Kidney (tissue), 13 donors: ENCODE measurements at regions not wholly inside any gene's neighbourhood (a gene's known extent, or its start where the extent isn't known, plus 50 kb on each side); places are given as distances from the start of the nearest gene placed in this dataset.

ENCODE experiments used
- DNase-seq, 5 donors: peaks; one replicate each; pipeline ENCODE4 v3.0.0-alpha.2; 2013 to 2020
- FAIRE-seq: peaks from 2 replicates; lab custom pipeline; 2012; peaks lifted over from hg19 to GRCh38; lab: Jason Lieb, UNC
- H3K27ac ChIP-seq, 2 donors: one replicate each; pipeline ENCODE4 v1.7.0; 2013; ENCODE audit warnings: low read depth in 2 of 2, low read length in 2 of 2, inconsistent platforms in 1 of 2
- H3K27me3 ChIP-seq: one replicate; pipeline ENCODE4 v1.7.1; 2013; ENCODE audit warnings: low read length, inconsistent platforms; ENCODE audit not compliant: control insufficient read depth, insufficient read depth
- H3K36me3 ChIP-seq, 3 donors: one replicate each; pipeline versions ENCODE4 v1.7.0 to v1.7.1; 2013; ENCODE audit warnings: low read length in 3 of 3, control low read depth in 1 of 3, inconsistent platforms in 1 of 3; ENCODE audit not compliant: insufficient read depth in 3 of 3, control insufficient read depth in 2 of 3
- H3K4me1 ChIP-seq, 3 donors: one replicate each; pipeline versions ENCODE4 v1.7.0 to v1.7.1; 2013; ENCODE audit warnings: low read length in 3 of 3, inconsistent platforms in 1 of 3, low read depth in 1 of 3; ENCODE audit not compliant: control insufficient read depth in 2 of 3, insufficient read depth in 2 of 3
- H3K4me3 ChIP-seq, 3 donors: one replicate each; pipeline versions ENCODE4 v1.7.0 to v1.8.1; 2013; ENCODE audit warnings: low read length in 3 of 3, control low read depth in 1 of 3, inconsistent platforms in 1 of 3
- H3K9ac ChIP-seq, 3 donors: one replicate each; pipeline versions ENCODE4 v1.7.0 to v1.7.1; 2013; ENCODE audit warnings: low read length in 3 of 3, control low read depth in 1 of 3, inconsistent platforms in 1 of 3
- H3K9me3 ChIP-seq, 3 donors: one replicate each; pipeline versions ENCODE4 v1.7.0 to v1.7.1; 2013; ENCODE audit warnings: low read length in 3 of 3, control low read depth in 1 of 3, inconsistent platforms in 1 of 3; ENCODE audit not compliant: control insufficient read depth in 2 of 3, insufficient read depth in 1 of 3
- intact Hi-C: fragments of 100-400 bp; cut with DNase I; formaldehyde crosslinking; loops from one replicate; pipeline ENCODE4 v1.11.1; 2022
- TF ChIP-seq, protein P1 (sequence below): IDR thresholded peaks from 3 replicates; pipeline ENCODE4 v1.5.1; 2012; ENCODE audit warnings: mild to moderate bottlenecking, moderate library complexity, borderline replicate concordance; ENCODE audit not compliant: insufficient read depth; ENCODE audit errors: extremely low read depth
- donor health status: control.
- donor health status: control.
- donor health status: control.
- donor health status: control.
- donor health status: control.
- donor health status: DM: yes; HTN: yes; CAD: no.
- donor health status: Normal renal cell carcinoma (clear cell type).

GRCh38 chr2:128775217-128775913, 456.7 kb upstream of the HS6ST1 start:
- no peak overlapping the region for H3K4me3 ChIP-seq
- no peak overlapping the region for H3K9ac ChIP-seq
- no peaks in the 10 kb centered on the region for H3K27me3 ChIP-seq
- no peaks in the 10 kb centered on the region for H3K4me1 ChIP-seq
- H3K36me3 ChIP-seq = no peaks in the 10 kb centered on the region
- DNase-seq = peak in 1 of 5 donors; percentile 19
- no peaks in the 10 kb centered on the region for H3K9me3 ChIP-seq
- no peak for FAIRE-seq
- TF ChIP-seq, protein P1, sequence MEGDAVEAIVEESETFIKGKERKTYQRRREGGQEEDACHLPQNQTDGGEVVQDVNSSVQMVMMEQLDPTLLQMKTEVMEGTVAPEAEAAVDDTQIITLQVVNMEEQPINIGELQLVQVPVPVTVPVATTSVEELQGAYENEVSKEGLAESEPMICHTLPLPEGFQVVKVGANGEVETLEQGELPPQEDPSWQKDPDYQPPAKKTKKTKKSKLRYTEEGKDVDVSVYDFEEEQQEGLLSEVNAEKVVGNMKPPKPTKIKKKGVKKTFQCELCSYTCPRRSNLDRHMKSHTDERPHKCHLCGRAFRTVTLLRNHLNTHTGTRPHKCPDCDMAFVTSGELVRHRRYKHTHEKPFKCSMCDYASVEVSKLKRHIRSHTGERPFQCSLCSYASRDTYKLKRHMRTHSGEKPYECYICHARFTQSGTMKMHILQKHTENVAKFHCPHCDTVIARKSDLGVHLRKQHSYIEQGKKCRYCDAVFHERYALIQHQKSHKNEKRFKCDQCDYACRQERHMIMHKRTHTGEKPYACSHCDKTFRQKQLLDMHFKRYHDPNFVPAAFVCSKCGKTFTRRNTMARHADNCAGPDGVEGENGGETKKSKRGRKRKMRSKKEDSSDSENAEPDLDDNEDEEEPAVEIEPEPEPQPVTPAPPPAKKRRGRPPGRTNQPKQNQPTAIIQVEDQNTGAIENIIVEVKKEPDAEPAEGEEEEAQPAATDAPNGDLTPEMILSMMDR = no peak
- H3K27ac ChIP-seq = no peak overlapping the region
- intact Hi-C loops = no loop called here

DNA sequence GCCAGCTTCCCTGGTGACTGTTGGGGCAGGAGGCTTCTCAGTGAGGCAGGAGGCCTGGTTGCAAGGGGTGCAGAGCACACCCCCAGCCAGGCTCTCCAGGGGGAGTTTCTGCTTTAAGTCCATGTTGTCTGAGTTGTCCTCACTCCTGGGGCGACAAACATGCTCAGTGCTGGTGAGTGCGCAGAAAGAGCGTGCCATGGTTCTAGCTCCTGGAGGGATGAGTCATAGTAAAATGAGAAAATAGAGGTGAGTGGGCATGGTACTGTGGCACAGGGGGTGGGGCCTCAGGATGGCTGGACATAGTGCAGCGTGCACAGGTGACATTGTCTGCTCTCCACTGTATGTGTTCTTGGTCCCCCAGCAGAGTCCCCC, 457.2 kb upstream of the HS6ST1 start:
- FAIRE-seq (no peak), DNase-seq (peak in 1 of 5 donors; percentile 19)
- no peaks in the 10 kb centered on the region for H3K27me3 ChIP-seq
- TF ChIP-seq, protein P1 = no peak
- no peak overlapping the region for H3K4me3 ChIP-seq
- H3K4me1 ChIP-seq = no peaks in the 10 kb centered on the region
- H3K27ac ChIP-seq = no peak overlapping the region
- no peaks in the 10 kb centered on the region for H3K9me3 ChIP-seq
- intact Hi-C loops = no loop called here
- H3K9ac ChIP-seq = no peak overlapping the region
- no peaks in the 10 kb centered on the region for H3K36me3 ChIP-seq

GRCh38 chr2:128776461-128777195, 458.0 kb upstream of the HS6ST1 start:
- no peaks in the 10 kb centered on the region for H3K36me3 ChIP-seq
- no peaks in the 10 kb centered on the region for H3K9me3 ChIP-seq
- FAIRE-seq = no peak
- no peaks in the 10 kb centered on the region for H3K4me1 ChIP-seq
- TF ChIP-seq, protein P1 = no peak
- H3K27me3 ChIP-seq = no peaks in the 10 kb centered on the region
- peak in 1 of 5 donors; percentile 19 for DNase-seq
- no peak overlapping the region for H3K4me3 ChIP-seq
- intact Hi-C loops = no loop called here
- H3K9ac ChIP-seq = no peak overlapping the region
- H3K27ac ChIP-seq = no peak overlapping the region
